RWPE1 (cell line): ENCODE measurements at regions not wholly inside any gene's neighbourhood (a gene's known extent, or its start where the extent isn't known, plus 50 kb on each side); places are given as distances from the start of the nearest gene placed in this dataset.
"Not testable (repeated sequence)": the region's sequence is repeated elsewhere in the genome, so short reads cannot be mapped to it uniquely, and the experiment has no call there.

ENCODE experiments used
- CTCF ChIA-PET: fragments of 350-600 bp; sonication (Branson Sonifier 250); formaldehyde crosslinking; extraction: SDS; loops from one replicate; lab custom pipeline; 2021; lab: Yijun Ruan, JAX
- POLR2A ChIA-PET: fragments of 400-600 bp; formaldehyde crosslinking; extraction: SDS; loops from one replicate; lab custom pipeline; 2020; ENCODE audit warnings: antibody characterized with exemption; ENCODE audit not compliant: low non-redundant PET; lab: Yijun Ruan, JAX
- DNase-seq: peaks from one replicate; pipeline ENCODE4 v3.0.0; 2012; ENCODE audit warnings: low spot score
- H3K27ac ChIP-seq: fragments of 450-650 bp; 2 replicates; pipeline ENCODE4 v1.5.1; 2017
- CTCF ChIP-seq: fragments of 450-650 bp; conservative IDR thresholded peaks from 2 replicates; pipeline ENCODE4 v1.5.1; 2017; ENCODE audit warnings: low read depth, mild to moderate bottlenecking

GRCh38 chr6:67129780-67130179, 1422.8 kb upstream of the EYS start:
- CTCF ChIA-PET, result no interaction called here
- POLR2A ChIA-PET, result no interaction called here
- no peak for DNase-seq
- no peak overlapping the region for H3K27ac ChIP-seq
- no peak for TF ChIP-seq CTCF

- CTCF ChIA-PET, result no interaction called here
- POLR2A ChIA-PET, result no interaction called here
- DNase-seq, result no peak
- no peak overlapping the region for H3K27ac ChIP-seq
- no peak for TF ChIP-seq CTCF
These were observed 1420.0 kb upstream of the EYS start for GRCh38 chr6:67127041-67127440.

GRCh38 chr6:67121115-67121514, 1414.1 kb upstream of the EYS start:
- H3K27ac ChIP-seq, result no peak overlapping the region
- no peak for DNase-seq
- no peak for TF ChIP-seq CTCF
- ChIA-PET CTCF (no interaction called here), POLR2A (no interaction called here)

GRCh38 chr6:67112120-67112519, 1405.1 kb upstream of the EYS start:
- POLR2A ChIA-PET, result no interaction called here
- TF ChIP-seq CTCF, result no peak
- CTCF ChIA-PET, result no interaction called here
- no peak for DNase-seq
- no peak overlapping the region for H3K27ac ChIP-seq

GRCh38 chr6:67102743-67103142, 1395.7 kb upstream of the EYS start:
- ChIA-PET POLR2A (no interaction called here), CTCF (interaction anchor here (0.7 kb wide), 2 partner anchors 164 to 1120 kb away, joined by 3 read pairs; no protein-coding TSS in a partner anchor)
- DNase-seq, result no peak
- no peak overlapping the region for H3K27ac ChIP-seq
- TF ChIP-seq CTCF, result no peak

GRCh38 chr6:67095618-67096226, 1388.7 kb upstream of the EYS start:
- CTCF ChIA-PET, POLR2A ChIA-PET, H3K27ac ChIP-seq, DNase-seq: not testable (repeated sequence)

- ChIA-PET POLR2A (no interaction called here), CTCF (no interaction called here)
- no peak for TF ChIP-seq CTCF
- no peak for DNase-seq
- no peak overlapping the region for H3K27ac ChIP-seq
These were observed 1387.5 kb upstream of the EYS start for GRCh38 chr6:67094431-67094946.
